Mesendoderm (in vitro differentiated cells): ENCODE measurements at regions not wholly inside any gene's neighbourhood (a gene's known extent, or its start where the extent isn't known, plus 50 kb on each side); places are given as distances from the start of the nearest gene placed in this dataset.

Experiments
- DNase-seq: peaks from one replicate; pipeline ENCODE4 v3.0.0; 2013
- H2AK5ac ChIP-seq: 2 replicates; pipeline ENCODE4 v1.6.1; 2013; ENCODE audit warnings: low read length, inconsistent platforms
- H2BK120ac ChIP-seq: 2 replicates; pipeline ENCODE4 v1.6.1; 2013; ENCODE audit warnings: low read depth, mild to moderate bottlenecking, low read length, moderate library complexity, mixed read lengths
- H2BK15ac ChIP-seq: replicated peaks from 2 replicates; pipeline ENCODE4 v1.6.1; 2013; ENCODE audit warnings: low read depth, mild to moderate bottlenecking, moderate library complexity
- H2BK5ac ChIP-seq: 2 replicates; pipeline ENCODE4 v1.6.1; 2013; ENCODE audit warnings: low read length, inconsistent platforms
- H3K18ac ChIP-seq: 2 replicates; pipeline ENCODE4 v1.6.1; 2013; ENCODE audit warnings: mild to moderate bottlenecking, low read length, mixed read lengths
- H3K23ac ChIP-seq: one replicate; pipeline ENCODE4 v1.6.1; 2013; ENCODE audit warnings: low read length
- H3K27ac ChIP-seq: 2 replicates; pipeline ENCODE4 v1.5.1; 2013; ENCODE audit warnings: low read depth, mild to moderate bottlenecking, inconsistent platforms, low read length, moderate library complexity
- H3K27me3 ChIP-seq: 2 replicates; pipeline ENCODE4 v1.6.1; 2013; ENCODE audit warnings: low read length, control low read depth, mild to moderate bottlenecking, inconsistent platforms; ENCODE audit not compliant: insufficient read depth, poor library complexity
- H3K36me3 ChIP-seq: 2 replicates; pipeline ENCODE4 v1.6.1; 2013; ENCODE audit warnings: low read length, inconsistent platforms; ENCODE audit not compliant: control insufficient read depth, insufficient read depth
- H3K4ac ChIP-seq: one replicate; pipeline ENCODE4 v1.6.1; 2013; ENCODE audit warnings: low read depth, mild to moderate bottlenecking, low read length, moderate library complexity
- H3K4me1 ChIP-seq: 2 replicates; pipeline ENCODE4 v1.6.1; 2013; ENCODE audit warnings: low read depth, low read length, inconsistent platforms; ENCODE audit not compliant: control insufficient read depth
- H3K4me2 ChIP-seq: 2 replicates; pipeline ENCODE4 v1.6.1; 2013; ENCODE audit warnings: low read length
- H3K4me3 ChIP-seq: 2 replicates; pipeline ENCODE4 v1.5.1; 2013; ENCODE audit warnings: mild to moderate bottlenecking, low read length
- H3K56ac ChIP-seq: one replicate; pipeline ENCODE4 v1.6.1; 2013; ENCODE audit warnings: low read length
- H3K79me1 ChIP-seq: 2 replicates; pipeline ENCODE4 v1.6.1; 2013; ENCODE audit warnings: low read length, inconsistent platforms
- H3K79me2 ChIP-seq: 2 replicates; pipeline ENCODE4 v1.6.1; 2013; ENCODE audit warnings: mild to moderate bottlenecking, low read length; ENCODE audit not compliant: control insufficient read depth, insufficient read depth
- H3K9ac ChIP-seq: 2 replicates; pipeline ENCODE4 v1.6.1; 2013; ENCODE audit warnings: low read length, inconsistent platforms
- H4K5ac ChIP-seq: one replicate; pipeline ENCODE4 v1.6.1; 2013; ENCODE audit warnings: low read length
- H4K8ac ChIP-seq: one replicate; pipeline ENCODE4 v1.6.1; 2013; ENCODE audit warnings: low read depth, mild to moderate bottlenecking, control low read depth, low read length, moderate library complexity
- WGBS: extraction: QIAGEN DNeasy Blood & Tissue Kit; methylation state at CpG from one replicate; pipeline ENCODE4 v1.1.7; 2013; ENCODE audit warnings: low lambda C conversion rate, missing lambda C conversion rate; ENCODE audit not compliant: insufficient coverage; ENCODE audit errors: extremely low coverage; 5-methylcytosine and 5-hydroxymethylcytosine counted together

GRCh38 chr11:13118650-13119049, 109.5 kb downstream of the RASSF10 start:
- no peak overlapping the region for H3K4me3 ChIP-seq
- H2BK120ac ChIP-seq = no peak overlapping the region
- no peak overlapping the region for H3K4me2 ChIP-seq
- no peak for DNase-seq
- no peak overlapping the region for H3K4ac ChIP-seq
- H3K79me1 ChIP-seq = no peaks in the 10 kb centered on the region
- no peak overlapping the region for H2AK5ac ChIP-seq
- H3K36me3 ChIP-seq = no peaks in the 10 kb centered on the region
- H3K4me1 ChIP-seq = no peaks in the 10 kb centered on the region
- H2BK15ac ChIP-seq = no peak overlapping the region
- no CpG with 5 or more reads among the region's 3 CpGs for WGBS
- H3K27me3 ChIP-seq = no peaks in the 10 kb centered on the region
- H3K79me2 ChIP-seq = no peaks in the 10 kb centered on the region
- H3K18ac ChIP-seq = no peak overlapping the region
- H4K5ac ChIP-seq = no peak overlapping the region
- H3K56ac ChIP-seq = no peak overlapping the region
- no peak overlapping the region for H4K8ac ChIP-seq
- no peak overlapping the region for H3K9ac ChIP-seq
- H3K23ac ChIP-seq = no peak overlapping the region
- H3K27ac ChIP-seq = no peak overlapping the region
- H2BK5ac ChIP-seq = no peak overlapping the region

DNA sequence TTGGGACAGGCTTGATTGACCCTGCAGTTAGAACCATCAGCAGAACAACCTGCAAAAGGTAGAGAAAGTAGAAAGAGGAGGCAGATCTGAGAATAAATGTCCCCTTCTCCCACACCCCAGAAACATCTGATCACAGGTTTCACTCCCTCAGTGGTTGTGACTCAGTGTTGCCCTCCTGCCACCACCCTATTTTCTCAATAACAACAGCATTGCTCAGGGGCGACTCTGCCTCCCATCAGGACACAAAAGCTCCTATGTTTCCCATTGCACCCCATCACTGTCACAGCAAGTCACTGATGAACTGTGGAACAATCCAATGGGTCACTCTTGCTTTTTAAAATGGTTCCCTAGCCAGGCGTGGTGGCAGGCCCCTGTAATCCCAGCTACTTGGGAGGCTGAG, 110.2 kb downstream of the RASSF10 start:
- no CpG with 5 or more reads among the region's 2 CpGs for WGBS
- Histone ChIP-seq H2AK5ac (no peak overlapping the region), H2BK120ac (no peak overlapping the region), H3K79me2 (no peaks in the 10 kb centered on the region), H3K4me3 (no peak overlapping the region), H3K79me1 (no peaks in the 10 kb centered on the region), H3K27me3 (no peaks in the 10 kb centered on the region), H3K9ac (no peak overlapping the region), H2BK5ac (no peak overlapping the region), H4K5ac (no peak overlapping the region), H4K8ac (no peak overlapping the region), H3K4me2 (no peak overlapping the region), H2BK15ac (no peak overlapping the region), H3K18ac (no peak overlapping the region), H3K4me1 (no peaks in the 10 kb centered on the region), H3K4ac (no peak overlapping the region), H3K56ac (no peak overlapping the region), H3K23ac (no peak overlapping the region), H3K36me3 (no peaks in the 10 kb centered on the region), H3K27ac (no peak overlapping the region)
- no peak for DNase-seq

- Histone ChIP-seq H3K79me2 (no peaks in the 10 kb centered on the region), H3K36me3 (no peaks in the 10 kb centered on the region), H3K23ac (no peak overlapping the region), H3K4me1 (no peaks in the 10 kb centered on the region), H2BK15ac (no peak overlapping the region), H2BK5ac (no peak overlapping the region), H2BK120ac (no peak overlapping the region), H3K27me3 (no peaks in the 10 kb centered on the region), H3K9ac (no peak overlapping the region), H3K56ac (no peak overlapping the region), H2AK5ac (no peak overlapping the region), H3K4me3 (no peak overlapping the region), H3K79me1 (no peaks in the 10 kb centered on the region), H3K27ac (no peak overlapping the region), H4K8ac (no peak overlapping the region), H3K18ac (no peak overlapping the region), H3K4me2 (no peak overlapping the region), H4K5ac (no peak overlapping the region), H3K4ac (no peak overlapping the region)
- DNase-seq = no peak
- no CpG with 5 or more reads among the region's 1 CpG for WGBS
Observed at GRCh38 chr11:13119941-13120520, 110.9 kb downstream of the RASSF10 start.

DNA sequence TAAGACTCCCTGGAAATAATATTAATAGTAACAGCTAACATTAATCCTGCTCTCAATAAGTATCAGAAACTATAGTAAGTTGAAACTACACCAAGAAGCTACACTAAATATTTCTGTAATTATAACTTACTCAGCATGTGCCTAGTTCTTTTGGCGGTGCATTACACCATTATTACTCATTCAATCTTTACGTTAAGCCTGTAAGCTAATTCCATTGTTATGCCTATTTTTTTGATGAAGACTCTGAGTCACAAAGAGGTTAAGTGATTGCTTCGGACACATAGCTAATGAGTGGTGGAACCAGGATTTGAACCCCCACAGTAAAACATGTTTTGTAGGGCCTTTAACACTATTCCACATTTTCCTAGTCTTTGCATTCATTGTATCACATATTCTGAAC, 111.6 kb downstream of the RASSF10 start:
- no peaks in the 10 kb centered on the region for H3K27me3 ChIP-seq
- DNase-seq = no peak
- no peaks in the 10 kb centered on the region for H3K79me2 ChIP-seq
- no CpG with 5 or more reads among the region's 3 CpGs for WGBS
- H4K8ac ChIP-seq = no peak overlapping the region
- H3K23ac ChIP-seq = no peak overlapping the region
- H2BK5ac ChIP-seq = no peak overlapping the region
- H3K9ac ChIP-seq = no peak overlapping the region
- H3K79me1 ChIP-seq = no peaks in the 10 kb centered on the region
- H2BK15ac ChIP-seq = no peak overlapping the region
- no peak overlapping the region for H3K18ac ChIP-seq
- H2AK5ac ChIP-seq = no peak overlapping the region
- no peaks in the 10 kb centered on the region for H3K36me3 ChIP-seq
- no peak overlapping the region for H3K27ac ChIP-seq
- H3K4me1 ChIP-seq = no peaks in the 10 kb centered on the region
- H2BK120ac ChIP-seq = no peak overlapping the region
- H3K4me3 ChIP-seq = no peak overlapping the region
- no peak overlapping the region for H4K5ac ChIP-seq
- no peak overlapping the region for H3K56ac ChIP-seq
- no peak overlapping the region for H3K4me2 ChIP-seq
- H3K4ac ChIP-seq = no peak overlapping the region

DNA sequence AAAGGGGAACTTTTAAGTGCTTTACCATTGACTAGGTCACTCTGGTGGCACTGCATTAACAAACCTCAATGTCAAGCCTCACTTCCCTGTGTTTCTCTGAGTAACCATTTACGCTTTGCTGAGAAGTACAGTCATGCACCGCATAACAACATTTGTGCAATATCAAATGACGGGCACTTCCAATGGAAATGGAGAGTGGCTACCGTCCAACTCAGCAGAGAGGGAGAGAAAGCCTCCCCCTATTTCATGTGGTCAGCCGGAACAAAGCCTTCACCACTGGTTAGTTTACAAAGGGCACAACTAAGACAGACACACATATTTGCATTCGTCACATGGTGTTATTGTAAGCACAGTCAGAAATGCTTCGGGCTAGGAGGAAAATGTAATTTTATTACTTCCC, 117.3 kb downstream of the RASSF10 start:
- DNase-seq = no peak
- Histone ChIP-seq H2AK5ac (no peak overlapping the region), H3K4ac (no peak overlapping the region), H3K9ac (no peak overlapping the region), H4K5ac (no peak overlapping the region), H3K27ac (no peak overlapping the region), H2BK15ac (no peak overlapping the region), H3K18ac (no peak overlapping the region), H3K27me3 (no peaks in the 10 kb centered on the region), H3K36me3 (no peaks in the 10 kb centered on the region), H2BK120ac (no peak overlapping the region), H3K4me3 (no peak overlapping the region), H2BK5ac (no peak overlapping the region), H3K4me2 (no peak overlapping the region), H3K23ac (no peak overlapping the region), H3K4me1 (no peaks in the 10 kb centered on the region), H3K79me2 (no peaks in the 10 kb centered on the region), H3K79me1 (no peaks in the 10 kb centered on the region), H3K56ac (no peak overlapping the region), H4K8ac (no peak overlapping the region)
- no CpG with 5 or more reads among the region's 7 CpGs for WGBS

- Histone ChIP-seq H3K79me2 (no peaks in the 10 kb centered on the region), H4K8ac (no peak overlapping the region), H3K36me3 (no peaks in the 10 kb centered on the region), H3K9ac (no peak overlapping the region), H3K18ac (no peak overlapping the region), H2AK5ac (no peak overlapping the region), H3K27ac (no peak overlapping the region), H2BK5ac (no peak overlapping the region), H3K4me3 (no peak overlapping the region), H3K56ac (no peak overlapping the region), H2BK15ac (no peak overlapping the region), H4K5ac (no peak overlapping the region), H3K4me2 (no peak overlapping the region), H3K4ac (no peak overlapping the region), H3K79me1 (no peaks in the 10 kb centered on the region), H2BK120ac (no peak overlapping the region), H3K23ac (no peak overlapping the region), H3K4me1 (no peaks in the 10 kb centered on the region), H3K27me3 (no peaks in the 10 kb centered on the region)
- no CpG with 5 or more reads among the region's 2 CpGs for WGBS
- DNase-seq = no peak
Observed at GRCh38 chr11:13127161-13127560, 118.0 kb downstream of the RASSF10 start.
